A673 (cell line): ENCODE measurements at regions not wholly inside any gene's neighbourhood (a gene's known extent, or its start where the extent isn't known, plus 50 kb on each side); places are given as distances from the start of the nearest gene placed in this dataset.

Source experiments
- CTCF ChIP-seq: fragments of 300-800, 200-600 bp; sonication (generic); conservative IDR thresholded peaks from 2 replicates; pipeline ENCODE4 v1.5.1; 2017; ENCODE audit warnings: low read depth, mild to moderate bottlenecking, antibody characterized with exemption, low read length, moderate library complexity, mixed read lengths
- EZH2 ChIP-seq: fragments of 200-600 bp; sonication (generic); IDR thresholded peaks from 2 replicates; pipeline ENCODE4 v1.6.1; 2017; ENCODE audit warnings: borderline replicate concordance, low read depth, mild to moderate bottlenecking, mixed read lengths, antibody characterized with exemption, low read length; ENCODE audit not compliant: poor library complexity, severe bottlenecking

GRCh38 chr9:16258191-16258590 lies 612.3 kb downstream of the BNC2 start:
- TF ChIP-seq CTCF, result no peak
- no peak for TF ChIP-seq EZH2
